PC-9 (cell line): ENCODE measurements at regions not wholly inside any gene's neighbourhood (a gene's known extent, or its start where the extent isn't known, plus 50 kb on each side); places are given as distances from the start of the nearest gene placed in this dataset.
"Not testable (repeated sequence)": the region's sequence is repeated elsewhere in the genome, so short reads cannot be mapped to it uniquely, and the experiment has no call there.

Source experiments
- BruUV-seq: library from RNA; stranded (reverse); fragments of 400-500 nt; replicated peaks from 2 replicates; lab custom pipeline; 2021; lab: Mats Ljungman, UMichigan
- CTCF ChIA-PET: fragments of 300-600 bp; sonication (Branson Sonifier 250); formaldehyde crosslinking; loops from one replicate; lab custom pipeline; 2022; ENCODE audit warnings: antibody characterized with exemption; lab: Charles Lee
- POLR2A ChIA-PET: fragments of 300-600 bp; sonication (Branson Sonifier 250); formaldehyde crosslinking; loops from one replicate; lab custom pipeline; 2022; ENCODE audit warnings: antibody characterized with exemption; ENCODE audit not compliant: unreplicated experiment; lab: Charles Lee
- DNase-seq, 2 experiments: peaks; one replicate each; pipeline versions ENCODE4 v3.0.0 to v3.0.0-alpha.2; 2015 to 2022; ENCODE audit warnings: mixed read lengths in 1 of 2
- H2AFZ ChIP-seq: fragments of 200-600 bp; sonication (generic); 2 replicates; pipeline ENCODE4 v1.8.1; 2017; ENCODE audit warnings: antibody characterized with exemption
- H3F3A ChIP-seq: fragments of 200-600 bp; sonication (generic); 2 replicates; pipeline ENCODE4 v1.8.1; 2017; ENCODE audit warnings: antibody characterized with exemption, mild to moderate bottlenecking, low read depth; ENCODE audit not compliant: insufficient read depth
- H3K27ac ChIP-seq: fragments of 200-600 bp; sonication (generic); 2 replicates; pipeline ENCODE4 v1.6.1; 2016; ENCODE audit warnings: mixed run types
- H3K27me3 ChIP-seq: fragments of 200-600 bp; sonication (generic); 2 replicates; pipeline ENCODE4 v1.6.1; 2016; ENCODE audit warnings: low read depth, mixed run types; ENCODE audit not compliant: insufficient read depth
- H3K36me3 ChIP-seq: fragments of 200-600 bp; sonication (generic); 2 replicates; pipeline ENCODE4 v1.6.1; 2016; ENCODE audit warnings: low read depth, mixed run types
- H3K4me1 ChIP-seq: fragments of 200-600 bp; sonication (generic); replicated peaks from 2 replicates; pipeline ENCODE4 v1.6.1; 2016; ENCODE audit warnings: mixed run types; ENCODE audit not compliant: insufficient read depth
- H3K4me2 ChIP-seq: fragments of 200-600 bp; sonication (generic); 2 replicates; pipeline ENCODE4 v1.6.1; 2017; ENCODE audit warnings: mixed run types
- H3K4me3 ChIP-seq: fragments of 200-600 bp; sonication (generic); 2 replicates; pipeline ENCODE4 v1.6.1; 2016; ENCODE audit warnings: mixed run types
- H3K79me2 ChIP-seq: fragments of 200-600 bp; sonication (generic); 2 replicates; pipeline ENCODE4 v1.6.1; 2017; ENCODE audit warnings: low read depth, mixed run types
- H3K9me2 ChIP-seq: fragments of 200-600 bp; sonication (generic); 2 replicates; pipeline ENCODE4 v1.8.1; 2017; ENCODE audit warnings: mild to moderate bottlenecking; ENCODE audit not compliant: insufficient read depth
- H3K9me3 ChIP-seq: fragments of 200-600 bp; sonication (generic); 2 replicates; pipeline ENCODE4 v1.8.1; 2016; ENCODE audit warnings: low read depth; ENCODE audit not compliant: insufficient read depth
- H4K20me1 ChIP-seq: fragments of 200-600 bp; sonication (generic); 2 replicates; pipeline ENCODE4 v1.8.1; 2017; ENCODE audit not compliant: insufficient read depth
- EZH2 ChIP-seq: fragments of 200-600 bp; sonication (generic); IDR thresholded peaks from 2 replicates; pipeline ENCODE4 v1.8.0; 2017; ENCODE audit warnings: antibody characterized with exemption, low read depth
- intact Hi-C: fragments of 100-400 bp; cut with micrococcal nuclease; formaldehyde crosslinking; loops from one replicate; pipeline ENCODE4 v1.10.0; 2022; ENCODE audit not compliant: unreplicated experiment
- TF ChIP-seq, protein P1 (sequence below): fragments of 200-600 bp; sonication (generic); conservative IDR thresholded peaks from 2 replicates; pipeline ENCODE4 v1.6.1; 2017; ENCODE audit warnings: mixed run types, antibody characterized with exemption, mild to moderate bottlenecking, moderate library complexity

DNA sequence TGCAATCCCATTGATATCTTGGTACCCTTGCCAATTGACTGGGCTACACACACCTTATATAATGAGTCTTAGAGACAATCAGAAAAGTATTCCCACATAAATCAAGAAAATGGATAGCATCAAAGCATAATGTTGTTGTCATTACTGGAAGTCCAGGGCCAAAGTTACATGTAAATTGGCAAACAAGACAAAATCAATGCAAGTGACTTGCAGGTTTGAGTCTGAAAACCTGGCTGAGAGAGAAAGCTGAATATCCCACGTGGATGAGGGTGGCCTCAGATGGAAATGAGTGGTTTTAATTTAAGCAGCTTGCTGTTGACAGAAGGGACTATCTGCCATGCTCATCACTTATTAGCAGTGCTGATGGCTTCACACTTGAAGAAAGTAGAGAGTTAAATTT lies 324.0 kb upstream of the MON1B start:
- intact Hi-C loops: no loop called here
- Histone ChIP-seq H3K9me3 (no peaks in the 10 kb centered on the region), H3K4me1 (no peaks in the 10 kb centered on the region), H3K4me2 (no peak overlapping the region), H3K27ac (no peak overlapping the region), H3K4me3 (no peak overlapping the region), H3F3A (no peaks in the 10 kb centered on the region), H3K79me2 (no peaks in the 10 kb centered on the region), H3K36me3 (no peaks in the 10 kb centered on the region), H4K20me1 (no peaks in the 10 kb centered on the region), H3K9me2 (no peaks in the 10 kb centered on the region), H3K27me3 (0 out of 2 replicates have a peak, but pooled peaks cover 1% of the 10 kb centered on the region), H2AFZ (no peak overlapping the region)
- ChIA-PET POLR2A (no interaction called here), CTCF (interaction anchor here (0.5 kb wide), 1 partner anchor 211 kb away, joined by 8 read pairs; no protein-coding TSS in a partner anchor)
- no peak for DNase-seq
- no peak for TF ChIP-seq EZH2
- TF ChIP-seq, protein P1, sequence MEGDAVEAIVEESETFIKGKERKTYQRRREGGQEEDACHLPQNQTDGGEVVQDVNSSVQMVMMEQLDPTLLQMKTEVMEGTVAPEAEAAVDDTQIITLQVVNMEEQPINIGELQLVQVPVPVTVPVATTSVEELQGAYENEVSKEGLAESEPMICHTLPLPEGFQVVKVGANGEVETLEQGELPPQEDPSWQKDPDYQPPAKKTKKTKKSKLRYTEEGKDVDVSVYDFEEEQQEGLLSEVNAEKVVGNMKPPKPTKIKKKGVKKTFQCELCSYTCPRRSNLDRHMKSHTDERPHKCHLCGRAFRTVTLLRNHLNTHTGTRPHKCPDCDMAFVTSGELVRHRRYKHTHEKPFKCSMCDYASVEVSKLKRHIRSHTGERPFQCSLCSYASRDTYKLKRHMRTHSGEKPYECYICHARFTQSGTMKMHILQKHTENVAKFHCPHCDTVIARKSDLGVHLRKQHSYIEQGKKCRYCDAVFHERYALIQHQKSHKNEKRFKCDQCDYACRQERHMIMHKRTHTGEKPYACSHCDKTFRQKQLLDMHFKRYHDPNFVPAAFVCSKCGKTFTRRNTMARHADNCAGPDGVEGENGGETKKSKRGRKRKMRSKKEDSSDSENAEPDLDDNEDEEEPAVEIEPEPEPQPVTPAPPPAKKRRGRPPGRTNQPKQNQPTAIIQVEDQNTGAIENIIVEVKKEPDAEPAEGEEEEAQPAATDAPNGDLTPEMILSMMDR: no peak
- BruUV-seq: no TSS peak

DNA sequence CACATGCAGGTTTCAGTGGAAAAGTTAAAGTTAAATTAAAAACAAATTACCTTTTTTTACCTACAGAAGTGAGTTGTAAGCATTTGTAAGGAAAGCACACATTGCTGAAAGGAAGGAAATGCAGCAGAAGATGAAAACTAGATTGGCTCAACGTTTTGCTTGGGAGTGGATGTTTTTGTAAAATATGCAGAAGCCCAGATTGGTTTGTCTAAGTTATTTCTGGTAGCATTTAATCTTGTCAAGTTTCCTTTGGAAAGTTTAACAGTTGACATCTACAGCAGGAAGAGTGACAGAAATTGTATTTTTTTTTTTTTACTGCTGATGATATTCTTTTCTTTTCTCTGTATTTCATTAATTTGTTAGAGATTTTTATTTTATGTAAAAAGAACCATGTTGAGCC lies 315.1 kb upstream of the MON1B start:
- Histone ChIP-seq H3K36me3 (no peaks in the 10 kb centered on the region), H3K9me3 (no peaks in the 10 kb centered on the region), H3K4me2 (no peak overlapping the region), H4K20me1 (no peaks in the 10 kb centered on the region), H2AFZ (no peak overlapping the region), H3K27ac (no peak overlapping the region), H3K27me3 (no peaks in the 10 kb centered on the region; the same call in 1 of the 2 replicates), H3K4me3 (no peak overlapping the region), H3K9me2 (no peaks in the 10 kb centered on the region), H3K4me1 (no peaks in the 10 kb centered on the region), H3F3A (no peaks in the 10 kb centered on the region), H3K79me2 (no peaks in the 10 kb centered on the region)
- ChIA-PET CTCF (no interaction called here), POLR2A (no interaction called here)
- no TSS peak for BruUV-seq
- TF ChIP-seq, protein P1: no peak
- no peak for TF ChIP-seq EZH2
- no peak for DNase-seq
- intact Hi-C loops: no loop called here

DNA sequence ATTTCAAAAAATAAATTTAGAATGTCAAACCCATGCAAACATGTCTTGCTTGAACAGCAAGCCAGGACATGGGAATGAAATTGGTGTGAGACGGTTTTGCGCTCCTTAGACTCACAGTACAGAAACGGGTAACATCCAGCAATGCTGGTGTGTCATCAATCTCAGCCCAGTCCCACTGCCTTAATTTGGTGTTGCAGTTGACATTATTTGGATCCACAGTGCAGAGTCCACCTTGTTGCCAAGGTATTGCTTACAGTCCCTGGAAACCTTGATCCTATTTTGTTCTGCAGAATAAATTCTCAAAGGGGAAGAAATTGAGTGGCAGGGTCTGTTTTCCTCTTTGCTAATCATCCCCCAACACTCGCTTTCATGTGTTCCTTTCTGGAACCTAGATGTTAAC lies 311.6 kb upstream of the MON1B start:
- Histone ChIP-seq H3K4me1 (no peaks in the 10 kb centered on the region), H3F3A (no peaks in the 10 kb centered on the region), H4K20me1 (no peaks in the 10 kb centered on the region), H3K79me2 (no peaks in the 10 kb centered on the region), H2AFZ (no peak overlapping the region), H3K27ac (no peak overlapping the region), H3K36me3 (no peaks in the 10 kb centered on the region), H3K4me3 (no peak overlapping the region), H3K9me3 (no peaks in the 10 kb centered on the region), H3K4me2 (no peak overlapping the region), H3K9me2 (no peaks in the 10 kb centered on the region), H3K27me3 (no peaks in the 10 kb centered on the region; the same call in 1 of the 2 replicates)
- ChIA-PET POLR2A (no interaction called here), CTCF (no interaction called here)
- no peak for DNase-seq
- intact Hi-C loops: no loop called here
- BruUV-seq: no TSS peak
- TF ChIP-seq, protein P1: no peak
- no peak for TF ChIP-seq EZH2

DNA sequence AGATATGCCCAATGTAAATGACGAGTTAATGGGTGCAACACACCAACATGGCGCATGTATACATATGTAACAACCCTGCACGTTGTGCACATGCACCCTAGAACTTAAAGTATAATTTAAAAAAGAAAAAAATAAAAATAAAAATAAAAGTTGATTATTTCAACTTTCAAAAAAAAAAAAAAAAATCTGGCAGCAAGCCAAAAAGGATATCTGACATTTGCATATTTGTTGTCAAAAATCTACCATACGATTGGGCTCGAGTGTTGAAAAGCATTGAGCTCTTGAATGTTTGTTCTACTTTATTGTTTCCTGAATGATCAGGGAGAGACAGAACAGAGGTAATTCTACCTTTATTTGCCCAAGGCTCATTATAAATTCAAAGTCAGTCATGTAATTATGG lies 310.5 kb upstream of the MON1B start:
- not testable (repeated sequence) for BruUV-seq

More for the DNA sequence above, 310.5 kb upstream of the MON1B start:
- H3K9me2 ChIP-seq, H3K79me2 ChIP-seq, H3K4me1 ChIP-seq, H4K20me1 ChIP-seq, DNase-seq, H2AFZ ChIP-seq, H3K27ac ChIP-seq, H3F3A ChIP-seq, intact Hi-C loops, H3K9me3 ChIP-seq, H3K27me3 ChIP-seq, H3K36me3 ChIP-seq, H3K4me3 ChIP-seq, POLR2A ChIA-PET, CTCF ChIA-PET, H3K4me2 ChIP-seq: not testable (repeated sequence)
